Endothelial cell of hepatic sinusoid (primary cell): ENCODE measurements at regions not wholly inside any gene's neighbourhood (a gene's known extent, or its start where the extent isn't known, plus 50 kb on each side); places are given as distances from the start of the nearest gene placed in this dataset.

Source experiments
- in situ Hi-C: cut with HindIII; loops from 2 replicates; pipeline ENCODE4 v1.10.0; 2017; ENCODE audit warnings: low sequenced_read_pairs

- in situ Hi-C loops: loop anchor here (5.0 kb wide), 1 partner anchor 33 kb away; no protein-coding TSS in a partner anchor
These were observed 165.6 kb upstream of the SMAD3 start for GRCh38 chr15:66899555-66900350.

GRCh38 chr15:66900586-66901310 is 164.7 kb upstream of the SMAD3 start:
- in situ Hi-C loops: no loop called here

GRCh38 chr15:66901336-66902100 is 163.9 kb upstream of the SMAD3 start:
- in situ Hi-C loops: no loop called here

GRCh38 chr15:66905185-66905584 is 160.2 kb upstream of the SMAD3 start:
- in situ Hi-C loops: no loop called here

- in situ Hi-C loops: no loop called here
These were observed 159.4 kb upstream of the SMAD3 start for GRCh38 chr15:66905954-66906353.

- in situ Hi-C loops: no loop called here
These were observed 158.5 kb upstream of the SMAD3 start for GRCh38 chr15:66906668-66907614.

GRCh38 chr15:66907826-66908743 is 157.3 kb upstream of the SMAD3 start:
- in situ Hi-C loops: no loop called here

- in situ Hi-C loops: no loop called here
These were observed 156.7 kb upstream of the SMAD3 start for GRCh38 chr15:66908744-66909095.

- in situ Hi-C loops: no loop called here
These were observed 156.0 kb upstream of the SMAD3 start for GRCh38 chr15:66909381-66909890.

- in situ Hi-C loops: no loop called here
These were observed 154.2 kb upstream of the SMAD3 start for GRCh38 chr15:66911131-66911700.

- in situ Hi-C loops: no loop called here
These were observed 153.4 kb upstream of the SMAD3 start for GRCh38 chr15:66912001-66912400.

GRCh38 chr15:66912441-66912840 is 153.0 kb upstream of the SMAD3 start:
- in situ Hi-C loops: no loop called here

GRCh38 chr15:66917904-66918448 is 147.4 kb upstream of the SMAD3 start:
- in situ Hi-C loops: no loop called here

GRCh38 chr15:66919421-66919820 is 146.0 kb upstream of the SMAD3 start:
- in situ Hi-C loops: no loop called here

GRCh38 chr15:66921319-66921915 is 144.0 kb upstream of the SMAD3 start:
- in situ Hi-C loops: no loop called here

- in situ Hi-C loops: no loop called here
These were observed 142.8 kb upstream of the SMAD3 start for GRCh38 chr15:66922608-66923007.

- in situ Hi-C loops: no loop called here
These were observed 141.9 kb upstream of the SMAD3 start for GRCh38 chr15:66923438-66923881.

- in situ Hi-C loops: loop anchor here (25.0 kb wide), 1 partner anchor 387 kb away; no protein-coding TSS in a partner anchor
These were observed 140.5 kb upstream of the SMAD3 start for GRCh38 chr15:66924889-66925288.
